ENCODE measurements at regions not wholly inside any gene's neighbourhood (a gene's known extent, or its start where the extent isn't known, plus 50 kb on each side); places are given as distances from the start of the nearest gene placed in this dataset.
"Not testable (repeated sequence)": the region's sequence is repeated elsewhere in the genome, so short reads cannot be mapped to it uniquely, and the experiment has no call there.

DNA sequence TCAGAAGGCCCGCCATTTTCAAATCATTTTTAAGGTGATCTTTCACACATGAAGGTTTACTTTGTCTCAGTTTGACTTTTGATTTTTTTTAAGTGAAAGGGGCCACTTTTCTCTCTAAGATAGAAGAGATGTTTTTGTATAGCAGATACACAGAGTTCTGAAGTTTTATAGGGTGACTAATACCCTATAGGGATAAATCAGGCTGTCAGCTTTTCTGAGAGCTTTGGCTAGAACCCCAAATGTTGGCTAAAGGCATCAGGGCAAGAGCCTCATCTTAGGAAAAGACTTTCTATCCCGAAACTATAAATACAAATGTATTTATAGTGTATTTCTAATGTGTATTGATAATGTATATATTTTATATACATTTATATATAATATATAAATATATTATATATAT, 181.4 kb downstream of the TBX18 start:
- DNase-seq (ENCODE audit: extremely low read depth in 1 of 2, low read depth in 1 of 2): no peak

GRCh38 chr6:84581494-84582259, 182.7 kb downstream of the TBX18 start:
- no peak for DNase-seq (ENCODE audit: extremely low read depth in 1 of 2, low read depth in 1 of 2)

GRCh38 chr6:84579404-84579803, 185.0 kb downstream of the TBX18 start:
- DNase-seq (ENCODE audit: extremely low read depth in 1 of 2, low read depth in 1 of 2): no peak

- DNase-seq (ENCODE audit: extremely low read depth in 1 of 2, low read depth in 1 of 2): no peak
Observed at GRCh38 chr6:84576029-84576428, 188.4 kb downstream of the TBX18 start.

GRCh38 chr6:84575264-84575663, 189.1 kb downstream of the TBX18 start:
- no peak for DNase-seq (ENCODE audit: extremely low read depth in 1 of 2, low read depth in 1 of 2)

DNA sequence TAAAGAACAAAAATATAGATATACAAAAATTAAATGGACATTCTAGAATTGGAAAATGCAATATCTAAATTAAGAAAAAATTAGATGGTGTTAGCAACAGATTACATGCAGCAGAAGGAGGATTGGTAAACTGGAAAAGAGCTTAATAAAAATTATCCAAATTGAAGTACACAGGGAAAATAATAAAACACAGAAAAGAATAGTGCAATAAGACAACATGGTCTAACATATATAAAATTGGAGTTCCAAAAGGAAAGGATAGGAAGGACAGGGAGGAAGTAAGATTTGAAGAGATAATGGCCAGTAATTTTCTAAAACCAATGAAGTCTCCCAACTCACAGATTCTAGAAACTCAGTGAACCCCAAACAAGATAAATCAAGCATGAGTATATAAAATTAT, 194.5 kb downstream of the TBX18 start:
- no peak for DNase-seq (ENCODE audit: extremely low read depth in 1 of 2, low read depth in 1 of 2)

- DNase-seq (ENCODE audit: extremely low read depth in 1 of 2, low read depth in 1 of 2): no peak
Observed at GRCh38 chr6:84568971-84569370, 195.4 kb downstream of the TBX18 start.

DNA sequence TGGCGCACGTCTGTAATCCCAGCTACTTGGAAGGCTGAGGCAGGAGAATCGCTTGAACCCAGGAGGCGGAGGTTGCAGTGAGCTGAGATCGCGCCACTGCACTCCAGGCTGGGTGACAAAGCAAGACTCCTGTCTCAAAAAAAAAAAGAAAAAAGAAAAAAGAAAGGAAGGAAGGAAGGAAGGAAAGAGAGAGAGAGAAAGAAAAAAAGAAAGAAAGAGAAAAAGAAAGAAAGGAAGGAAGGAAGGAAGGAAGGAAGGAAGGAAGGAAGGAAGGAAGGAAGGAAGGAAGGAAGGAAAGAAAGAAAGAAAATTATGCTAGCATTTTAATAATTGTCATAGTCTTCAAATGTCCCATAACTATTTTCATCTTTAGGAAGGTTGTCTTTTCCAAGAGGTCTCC, 198.7 kb downstream of the TBX18 start:
- DNase-seq (ENCODE audit: extremely low read depth in 1 of 2, low read depth in 1 of 2): not testable (repeated sequence)

GRCh38 chr6:84560436-84561390, 203.7 kb downstream of the TBX18 start:
- no peak for DNase-seq (ENCODE audit: extremely low read depth in 1 of 2, low read depth in 1 of 2)

GRCh38 chr6:84556541-84557335, 207.7 kb downstream of the TBX18 start:
- DNase-seq (ENCODE audit: extremely low read depth in 1 of 2, low read depth in 1 of 2): no peak

GRCh38 chr6:84554706-84555105, 209.7 kb downstream of the TBX18 start:
- no peak for DNase-seq (ENCODE audit: extremely low read depth in 1 of 2, low read depth in 1 of 2)

GRCh38 chr6:84554074-84554473, 210.3 kb downstream of the TBX18 start:
- DNase-seq (ENCODE audit: extremely low read depth in 1 of 2, low read depth in 1 of 2): no peak

- no peak for DNase-seq (ENCODE audit: extremely low read depth in 1 of 2, low read depth in 1 of 2)
Observed at GRCh38 chr6:84553527-84553926, 210.9 kb downstream of the TBX18 start.

- DNase-seq (ENCODE audit: extremely low read depth in 1 of 2, low read depth in 1 of 2): no peak
Observed at GRCh38 chr6:84551797-84552196, 212.6 kb downstream of the TBX18 start.

DNA sequence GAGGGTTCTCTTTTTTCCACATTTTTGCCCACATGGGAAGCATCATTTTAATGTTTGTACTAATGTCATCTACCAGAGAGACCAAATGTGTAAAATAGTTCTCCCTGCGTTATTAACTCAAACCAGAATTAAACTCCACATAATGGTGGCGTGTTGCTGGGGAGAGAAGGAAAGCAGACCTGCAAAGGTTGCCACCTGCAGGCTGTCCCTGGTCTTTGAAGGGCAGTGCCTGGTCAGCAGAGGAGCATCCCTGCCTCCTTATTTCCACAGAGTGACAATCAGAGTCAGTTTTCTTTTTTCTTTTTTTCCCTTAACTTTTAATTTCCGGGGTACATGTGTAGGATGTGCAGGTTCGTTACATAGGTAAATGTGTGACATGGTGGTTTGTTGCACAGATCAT, 214.5 kb downstream of the TBX18 start:
- no peak for DNase-seq (ENCODE audit: extremely low read depth in 1 of 2, low read depth in 1 of 2)

DNA sequence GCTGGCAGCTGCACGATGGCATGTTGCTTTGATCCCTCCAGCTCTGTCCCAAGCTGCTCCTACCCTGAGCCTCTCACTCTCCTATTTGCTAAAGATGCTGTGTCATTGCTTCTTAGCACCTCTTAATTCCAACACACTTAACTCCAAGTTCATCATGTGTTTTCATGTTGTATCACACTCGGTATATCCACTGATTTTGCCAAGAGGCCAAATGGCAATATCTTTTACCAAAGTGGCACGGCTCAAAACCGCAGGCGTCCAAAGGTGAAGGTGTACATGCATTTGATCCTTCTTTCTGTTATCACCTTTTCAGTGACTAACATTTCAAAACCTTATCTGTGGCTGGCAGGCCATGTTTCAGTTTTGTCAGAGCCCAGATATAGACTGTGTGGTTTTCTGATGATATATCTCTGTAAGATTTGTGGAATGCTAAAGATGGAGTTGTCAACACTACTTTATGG, 217.0 kb downstream of the TBX18 start:
- no peak for DNase-seq (ENCODE audit: extremely low read depth in 1 of 2, low read depth in 1 of 2)

DNA sequence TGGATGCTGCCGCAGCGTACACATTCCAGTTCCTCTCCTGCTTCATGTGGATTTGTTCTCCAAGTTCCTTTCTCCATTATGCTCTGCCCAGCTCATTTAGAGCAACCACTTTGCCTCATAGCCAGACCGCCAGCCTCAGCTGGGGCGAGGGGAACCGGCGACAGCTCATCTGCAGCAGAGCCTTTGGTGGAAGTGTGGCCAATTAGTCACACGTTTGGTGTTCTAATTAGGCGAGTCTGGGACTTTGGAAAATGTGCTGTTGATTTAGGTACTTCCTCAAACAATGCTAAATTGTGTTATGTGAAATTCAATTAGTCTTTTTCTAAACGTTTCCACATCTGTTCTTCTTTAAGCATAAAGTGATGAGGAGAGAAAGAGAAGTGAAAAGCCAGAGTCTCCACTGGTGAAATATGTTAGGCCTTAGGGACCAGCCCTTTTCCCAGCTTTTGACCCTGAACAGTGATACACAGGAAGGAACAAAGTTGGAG, 217.9 kb downstream of the TBX18 start:
- no peak for DNase-seq (ENCODE audit: extremely low read depth in 1 of 2, low read depth in 1 of 2)

- no peak for DNase-seq (ENCODE audit: extremely low read depth in 1 of 2, low read depth in 1 of 2)
Observed at GRCh38 chr6:84539122-84539856, 225.1 kb downstream of the TBX18 start.

- DNase-seq (ENCODE audit: extremely low read depth in 1 of 2, low read depth in 1 of 2): no peak
Observed at GRCh38 chr6:84536885-84537638, 227.3 kb downstream of the TBX18 start.

Measured in stimulated activated CD8-positive, alpha-beta memory T cell treated with anti-CD3 and anti-CD28 coated beads, Interleukin-7, amount 100 ng/mL, for 48 hours (primary cell).